ENCODE measurements at regions not wholly inside any gene's neighbourhood (a gene's known extent, or its start where the extent isn't known, plus 50 kb on each side); places are given as distances from the start of the nearest gene placed in this dataset.

DNA sequence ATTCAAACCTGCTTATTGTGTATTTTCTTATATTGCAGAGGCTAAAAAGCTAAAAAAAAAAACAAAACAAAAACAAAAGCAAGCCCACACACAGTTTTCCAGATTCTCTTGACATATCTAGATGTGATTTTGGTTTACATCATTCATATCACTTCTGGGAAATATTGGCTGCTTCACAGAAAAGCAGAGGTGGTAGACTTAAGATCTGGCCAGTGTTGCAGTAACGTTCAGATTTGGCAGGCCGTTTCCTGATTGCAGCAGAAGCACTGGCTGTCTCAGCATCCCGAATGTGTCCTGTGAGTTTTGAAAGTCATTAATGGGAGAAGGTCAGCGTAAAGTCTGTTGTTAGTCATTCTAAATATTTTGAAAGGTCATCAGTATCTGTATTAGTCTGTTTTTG lies 2062.0 kb downstream of the ARAP2 start:
- DNase-seq (ENCODE audit: low read depth) = no peak
- no peak for TF ChIP-seq CTCF (IDR thresholded peaks at IDR 0.05; ENCODE audit: insufficient read depth, low read length, poor library complexity, severe bottlenecking)
- no peak overlapping the region for H3K4me3 ChIP-seq (ENCODE audit: low read depth, low read length)
- H3K36me3 ChIP-seq (ENCODE audit: control insufficient read depth, insufficient read depth, low read length) = no peaks in the 10 kb centered on the region
- no peaks in the 10 kb centered on the region for H3K27me3 ChIP-seq (ENCODE audit: control insufficient read depth, insufficient read depth, low read length)

DNA sequence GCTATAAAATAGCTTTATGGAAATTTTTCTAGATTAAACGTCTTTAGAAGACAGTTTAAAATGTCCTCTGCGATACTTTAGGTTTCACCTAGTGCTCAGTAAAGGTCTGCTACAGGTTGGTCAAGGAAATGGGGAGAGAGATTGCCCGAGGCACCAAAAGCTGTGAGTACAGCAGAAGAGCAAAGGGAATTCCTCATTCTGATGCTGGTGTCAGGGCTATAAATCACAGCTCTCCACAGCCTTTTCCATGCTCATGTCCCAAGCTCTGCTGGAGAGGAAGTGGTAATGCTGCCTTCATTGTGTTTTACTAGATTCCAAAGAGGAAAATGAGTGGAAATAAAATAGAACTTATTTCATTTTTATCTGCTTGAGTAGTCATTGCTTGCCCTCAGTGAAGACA lies 2060.4 kb downstream of the ARAP2 start:
- TF ChIP-seq CTCF (IDR thresholded peaks at IDR 0.05; ENCODE audit: insufficient read depth, low read length, poor library complexity, severe bottlenecking) = no peak
- no peak for DNase-seq (ENCODE audit: low read depth)

GRCh38 chr4:34187056-34187455 lies 2057.3 kb downstream of the ARAP2 start:
- no peaks in the 10 kb centered on the region for H3K27me3 ChIP-seq (ENCODE audit: control insufficient read depth, insufficient read depth, low read length)
- no peak for DNase-seq (ENCODE audit: low read depth)
- no peaks in the 10 kb centered on the region for H3K36me3 ChIP-seq (ENCODE audit: control insufficient read depth, insufficient read depth, low read length)
- no peak for TF ChIP-seq CTCF (IDR thresholded peaks at IDR 0.05; ENCODE audit: insufficient read depth, low read length, poor library complexity, severe bottlenecking)
- H3K4me3 ChIP-seq (ENCODE audit: low read depth, low read length) = no peak overlapping the region

More for the DNA sequence above, 2060.4 kb downstream of the ARAP2 start:
- no peaks in the 10 kb centered on the region for H3K27me3 ChIP-seq (ENCODE audit: control insufficient read depth, insufficient read depth, low read length)
- no peak overlapping the region for H3K4me3 ChIP-seq (ENCODE audit: low read depth, low read length)
- no peaks in the 10 kb centered on the region for H3K36me3 ChIP-seq (ENCODE audit: control insufficient read depth, insufficient read depth, low read length)

- H3K4me3 ChIP-seq (ENCODE audit: low read depth, low read length) = no peak overlapping the region
- TF ChIP-seq CTCF (IDR thresholded peaks at IDR 0.05; ENCODE audit: insufficient read depth, low read length, poor library complexity, severe bottlenecking) = no peak
- no peaks in the 10 kb centered on the region for H3K27me3 ChIP-seq (ENCODE audit: control insufficient read depth, insufficient read depth, low read length)
- DNase-seq (ENCODE audit: low read depth) = no peak
- no peaks in the 10 kb centered on the region for H3K36me3 ChIP-seq (ENCODE audit: control insufficient read depth, insufficient read depth, low read length)
Observed at GRCh38 chr4:34191443-34191842, 2052.9 kb downstream of the ARAP2 start.

DNA sequence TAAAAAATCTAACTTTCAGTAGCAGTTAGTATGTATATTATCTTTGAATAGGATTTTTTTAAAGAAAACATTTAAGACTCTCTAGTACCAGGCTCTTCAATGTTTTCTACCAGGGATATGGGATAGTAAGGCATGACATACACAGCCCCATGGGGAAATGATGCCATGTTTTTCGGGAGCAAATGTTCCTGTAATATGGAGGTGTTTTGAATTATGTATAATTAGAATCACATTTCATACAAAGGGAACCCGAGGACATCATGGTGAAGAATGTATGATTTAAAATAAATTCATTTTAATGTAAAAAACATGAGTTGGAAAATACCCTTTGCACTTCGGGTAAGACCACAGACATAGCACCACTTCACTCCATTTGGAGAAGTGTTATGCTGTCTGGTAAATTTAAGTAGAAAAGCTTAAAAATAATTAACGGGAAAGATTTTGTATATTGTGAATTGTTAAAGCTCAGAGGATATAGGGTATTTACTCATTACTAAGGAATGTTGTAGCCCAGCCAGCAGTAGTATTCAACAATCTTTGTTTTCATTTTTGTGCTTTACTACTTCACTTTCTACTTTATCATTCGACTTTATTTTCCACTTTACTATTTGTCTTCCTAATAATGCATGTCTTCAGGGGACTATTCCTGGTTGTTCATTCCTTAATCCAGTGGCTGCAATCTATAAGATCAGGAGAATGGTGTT lies 2050.7 kb downstream of the ARAP2 start:
- no peak for DNase-seq (ENCODE audit: low read depth)
- no peak overlapping the region for H3K4me3 ChIP-seq (ENCODE audit: low read depth, low read length)
- no peaks in the 10 kb centered on the region for H3K27me3 ChIP-seq (ENCODE audit: control insufficient read depth, insufficient read depth, low read length)
- H3K36me3 ChIP-seq (ENCODE audit: control insufficient read depth, insufficient read depth, low read length) = no peaks in the 10 kb centered on the region
- no peak for TF ChIP-seq CTCF (IDR thresholded peaks at IDR 0.05; ENCODE audit: insufficient read depth, low read length, poor library complexity, severe bottlenecking)

DNA sequence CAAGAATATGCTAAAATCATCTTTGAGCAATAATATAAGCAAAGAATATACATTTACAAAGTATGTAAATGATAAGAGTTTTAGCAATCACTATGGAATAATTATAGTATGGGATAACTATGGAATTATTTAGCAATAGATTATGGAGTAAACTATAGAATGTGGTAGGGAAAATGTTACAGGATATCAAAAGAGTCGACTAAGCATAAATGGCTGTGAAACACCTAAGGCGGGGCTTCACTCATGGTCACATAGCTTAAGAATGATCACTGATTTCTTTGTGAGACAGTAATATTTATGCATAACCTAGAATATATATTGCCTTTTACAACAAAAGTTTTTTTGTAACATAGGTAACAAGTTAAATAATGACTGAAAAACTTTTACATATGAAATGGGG lies 2049.7 kb downstream of the ARAP2 start:
- H3K4me3 ChIP-seq (ENCODE audit: low read depth, low read length) = no peak overlapping the region
- H3K36me3 ChIP-seq (ENCODE audit: control insufficient read depth, insufficient read depth, low read length) = no peaks in the 10 kb centered on the region
- no peak for TF ChIP-seq CTCF (IDR thresholded peaks at IDR 0.05; ENCODE audit: insufficient read depth, low read length, poor library complexity, severe bottlenecking)
- DNase-seq (ENCODE audit: low read depth) = no peak
- H3K27me3 ChIP-seq (ENCODE audit: control insufficient read depth, insufficient read depth, low read length) = no peaks in the 10 kb centered on the region

Data from kidney epithelial cell (primary cell).